GM23338 (cell line): ENCODE measurements at regions not wholly inside any gene's neighbourhood (a gene's known extent, or its start where the extent isn't known, plus 50 kb on each side); places are given as distances from the start of the nearest gene placed in this dataset.

Experiments used
- ATAC-seq: fragments of 200-7000 bp; cut with Tn5 transposase; 3 replicates; pipeline ENCODE4 v1.9.1; 2020
- DNase-seq: peaks from one replicate; pipeline ENCODE4 v3.0.0-alpha.2; 2015; ENCODE audit warnings: low spot score
- H2AFZ ChIP-seq: fragments of 200-600 bp; sonication (generic); 2 replicates; pipeline ENCODE4 v1.8.0; 2016; ENCODE audit warnings: antibody characterized with exemption, mild to moderate bottlenecking, moderate library complexity
- H3F3A ChIP-seq: fragments of 200-600 bp; sonication (generic); replicated peaks from 2 replicates; pipeline ENCODE4 v1.8.0; 2017; ENCODE audit warnings: antibody characterized with exemption, mixed run types, low read depth
- H3K27ac ChIP-seq: fragments of 200-600 bp; sonication (generic); 2 replicates; pipeline ENCODE4 v1.6.1; 2016; ENCODE audit warnings: low read depth
- H3K27me3 ChIP-seq: fragments of 200-600 bp; sonication (generic); 2 replicates; pipeline ENCODE4 v1.8.0; 2016; ENCODE audit warnings: mild to moderate bottlenecking, mixed run types, moderate library complexity; ENCODE audit not compliant: insufficient read depth
- H3K36me3 ChIP-seq: fragments of 200-600 bp; sonication (generic); 2 replicates; pipeline ENCODE4 v1.8.0; 2016; ENCODE audit warnings: mild to moderate bottlenecking; ENCODE audit not compliant: insufficient read depth
- H3K4me1 ChIP-seq: fragments of 200-600 bp; sonication (generic); 2 replicates; pipeline ENCODE4 v1.8.0; 2016; ENCODE audit warnings: mild to moderate bottlenecking, moderate library complexity; ENCODE audit not compliant: insufficient read depth
- H3K4me2 ChIP-seq: fragments of 200-600 bp; sonication (generic); 2 replicates; pipeline ENCODE4 v1.7.1; 2017; ENCODE audit warnings: mixed run types
- H3K4me3 ChIP-seq: fragments of 200-600 bp; sonication (generic); 2 replicates; pipeline ENCODE4 v1.6.1; 2016; ENCODE audit warnings: mixed run types
- H3K79me2 ChIP-seq: fragments of 200-600 bp; sonication (generic); replicated peaks from 2 replicates; pipeline ENCODE4 v1.8.0; 2017; ENCODE audit warnings: mild to moderate bottlenecking; ENCODE audit not compliant: insufficient read depth
- H3K9me2 ChIP-seq: fragments of 200-600 bp; sonication (generic); 2 replicates; pipeline ENCODE4 v1.8.0; 2017; ENCODE audit not compliant: insufficient read depth
- H4K20me1 ChIP-seq: fragments of 200-600 bp; sonication (generic); replicated peaks from 2 replicates; pipeline ENCODE4 v1.8.0; 2017; ENCODE audit warnings: mild to moderate bottlenecking; ENCODE audit not compliant: insufficient read depth
- H3K27ac Mint-ChIP-seq: 2 replicates; pipeline ENCODE4 v1.8.0; 2020; ENCODE audit warnings: inconsistent platforms, mild to moderate bottlenecking, moderate library complexity, mixed read lengths
- H3K27me3 Mint-ChIP-seq: 3 replicates; pipeline ENCODE4 v1.8.0; 2022; ENCODE audit warnings: low read depth, mild to moderate bottlenecking, moderate library complexity, mixed read lengths, inconsistent platforms; ENCODE audit not compliant: insufficient read depth, poor library complexity
- H3K36me3 Mint-ChIP-seq: 3 replicates; pipeline ENCODE4 v1.8.0; 2021; ENCODE audit warnings: low read depth, mild to moderate bottlenecking, inconsistent platforms, moderate library complexity, mixed read lengths
- H3K4me1 Mint-ChIP-seq: 3 replicates; pipeline ENCODE4 v1.8.0; 2020; ENCODE audit warnings: mild to moderate bottlenecking, inconsistent platforms, mixed read lengths
- H3K4me3 Mint-ChIP-seq: 3 replicates; pipeline ENCODE4 v1.8.0; 2021; ENCODE audit warnings: moderate library complexity, mild to moderate bottlenecking, inconsistent platforms, mixed read lengths
- H3K9me3 Mint-ChIP-seq: 3 replicates; pipeline ENCODE4 v1.8.0; 2020; ENCODE audit warnings: moderate library complexity, mild to moderate bottlenecking, inconsistent platforms, mixed read lengths
- CREB1 ChIP-seq: fragments of 250-450 bp; sonication (Bioruptor Pico); IDR thresholded peaks from 2 replicates; pipeline ENCODE4 v1.5.0; 2020; ENCODE audit warnings: low read depth, mild to moderate bottlenecking, moderate library complexity
- CTCF ChIP-seq, 2 experiments: fragments of 200-600 bp in 1 of 2; sonication (generic) in 1 of 2; conservative IDR thresholded peaks; 2 replicates each; pipeline versions ENCODE4 v1.5.1 to v1.6.1; 2016 to 2017; ENCODE audit warnings: antibody characterized with exemption in 2 of 2, low read depth in 2 of 2, mild to moderate bottlenecking in 2 of 2, moderate library complexity in 1 of 2
- ETS1 ChIP-seq: IDR thresholded peaks from 2 replicates; pipeline ENCODE4 v1.6.1; 2016; ENCODE audit warnings: antibody characterized with exemption
- EZH2 ChIP-seq: fragments of 200-600 bp; sonication (generic); IDR thresholded peaks from one replicate; pipeline ENCODE4 v1.8.0; 2017; ENCODE audit warnings: antibody characterized with exemption, mild to moderate bottlenecking, low read depth; ENCODE audit not compliant: unreplicated experiment
- EZH2phosphoT487 ChIP-seq: fragments of 200-600 bp; sonication (generic); IDR thresholded peaks from one replicate; pipeline ENCODE4 v1.8.1; 2018; ENCODE audit warnings: antibody characterized with exemption; ENCODE audit not compliant: unreplicated experiment
- JUNB ChIP-seq: IDR thresholded peaks from one replicate; pipeline ENCODE4 v1.6.1; 2016; ENCODE audit warnings: antibody characterized with exemption; ENCODE audit not compliant: unreplicated experiment
- NANOG ChIP-seq: IDR thresholded peaks from 2 replicates; pipeline ENCODE4 v1.6.1; 2016; ENCODE audit warnings: antibody characterized with exemption, borderline replicate concordance
- POLR2AphosphoS5 ChIP-seq: IDR thresholded peaks from 2 replicates; pipeline ENCODE4 v1.6.1; 2016; ENCODE audit warnings: antibody characterized with exemption, low read depth
- REST ChIP-seq: IDR thresholded peaks from one replicate; pipeline ENCODE4 v1.6.1; 2018; ENCODE audit warnings: antibody characterized with exemption; ENCODE audit not compliant: unreplicated experiment
- STAT1 ChIP-seq: IDR thresholded peaks from one replicate; pipeline ENCODE4 v1.6.1; 2016; ENCODE audit warnings: antibody characterized with exemption; ENCODE audit not compliant: unreplicated experiment
- ZNF114 ChIP-seq: fragments of 250-450 bp; sonication (Bioruptor Pico); IDR thresholded peaks from 2 replicates; pipeline ENCODE4 v1.5.0; 2020; ENCODE audit warnings: mild to moderate bottlenecking, moderate library complexity
- ZNF331 ChIP-seq: fragments of 250-450 bp; sonication (Bioruptor Pico); IDR thresholded peaks from 2 replicates; pipeline ENCODE4 v1.5.0; 2020; ENCODE audit warnings: low read depth, mild to moderate bottlenecking, moderate library complexity
- ZNF462 ChIP-seq: fragments of 250-450 bp; sonication (Bioruptor Pico); IDR thresholded peaks from 2 replicates; pipeline ENCODE4 v1.5.0; 2020; ENCODE audit warnings: mild to moderate bottlenecking, moderate library complexity

DNA sequence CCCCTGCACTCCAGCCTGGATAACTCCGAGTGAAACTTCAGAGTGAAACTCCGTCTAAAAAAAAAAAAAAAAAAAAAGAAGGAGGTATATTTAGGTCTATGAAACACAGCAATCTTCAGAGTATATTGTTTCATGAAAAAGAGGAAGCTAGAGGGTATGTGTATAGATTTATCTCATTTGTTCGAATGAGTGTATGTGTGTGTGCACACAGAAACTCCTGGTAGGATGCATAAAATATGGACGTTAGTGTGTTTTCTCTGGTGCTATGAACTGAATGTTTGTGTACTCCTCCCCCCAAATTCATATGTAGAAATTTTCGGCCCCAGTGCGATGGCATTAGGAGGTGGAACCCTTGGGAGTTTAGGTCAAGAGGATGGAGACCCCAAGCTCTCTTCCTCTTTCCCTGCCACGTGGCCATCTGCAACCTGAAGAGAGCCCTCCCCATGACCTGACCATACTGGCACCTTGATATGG is 98.6 kb upstream of the KLF13 start:
- no peak overlapping the region for H2AFZ ChIP-seq
- no peaks in the 10 kb centered on the region for H3K79me2 ChIP-seq
- no peak for DNase-seq
- H3K4me1 ChIP-seq: peaks cover 15% of the 10 kb centered on the region
- no peak for ATAC-seq
- H3K27me3 ChIP-seq: no peaks in the 10 kb centered on the region
- H3K27ac Mint-ChIP-seq: no peak overlapping the region
- no peaks in the 10 kb centered on the region; the same call in 2 of the 3 replicates for H3K36me3 Mint-ChIP-seq
- no peak overlapping the region for H3K4me2 ChIP-seq
- H3K9me2 ChIP-seq: no peaks in the 10 kb centered on the region
- H3K4me3 ChIP-seq: no peak overlapping the region
- peaks cover 10% of the 10 kb centered on the region for H3K27me3 Mint-ChIP-seq
- no peaks in the 10 kb centered on the region; the same call in 2 of the 3 replicates for H3K9me3 Mint-ChIP-seq
- H3K4me3 Mint-ChIP-seq: no peak overlapping the region
- H3F3A ChIP-seq: no peaks in the 10 kb centered on the region
- TF ChIP-seq ZNF114 (CRISPR knock-in tag) (no peak), ETS1 (no peak), STAT1 (no peak), CREB1 (CRISPR knock-in tag) (no peak), POLR2AphosphoS5 (no peak), REST (no peak), ZNF331 (no peak), NANOG (no peak), CTCF (conservative IDR thresholded peaks at IDR 0.05; ENCODE audit: low read depth in 2 of 2) (no peak), ZNF462 (CRISPR knock-in tag) (no peak), EZH2phosphoT487 (no peak), JUNB (no peak), EZH2 (no peak)
- peaks cover 22% of the 10 kb centered on the region for H3K4me1 Mint-ChIP-seq
- no peak overlapping the region for H3K27ac ChIP-seq
- no peaks in the 10 kb centered on the region for H3K36me3 ChIP-seq
- no peaks in the 10 kb centered on the region for H4K20me1 ChIP-seq
